Neural cell (in vitro differentiated cells): ENCODE measurements at regions not wholly inside any gene's neighbourhood (a gene's known extent, or its start where the extent isn't known, plus 50 kb on each side); places are given as distances from the start of the nearest gene placed in this dataset.

ENCODE experiments used
- H2AFZ ChIP-seq: fragments of 200-600, 300-800 bp; sonication (generic), shearing (Covaris generic); 2 replicates; pipeline ENCODE4 v1.6.0; 2014; ENCODE audit warnings: low read depth, mild to moderate bottlenecking, antibody characterized with exemption, low read length, moderate library complexity
- H3F3A ChIP-seq: fragments of 200-600 bp; shearing (Covaris generic); 2 replicates; pipeline ENCODE4 v1.6.1; 2016; ENCODE audit warnings: mild to moderate bottlenecking, moderate library complexity, mixed read lengths, antibody characterized with exemption, low read length; ENCODE audit not compliant: insufficient read depth, poor library complexity, severe bottlenecking
- H3K27ac ChIP-seq: fragments of 200-600, 300-800 bp; sonication (generic), shearing (Covaris generic); 2 replicates; pipeline ENCODE4 v1.5.1; 2014; ENCODE audit warnings: mild to moderate bottlenecking, low read length, moderate library complexity
- H3K27me3 ChIP-seq: fragments of 300-800, 200-600 bp; sonication (generic), shearing (Covaris generic); 2 replicates; pipeline ENCODE4 v1.6.0; 2014; ENCODE audit warnings: mild to moderate bottlenecking, low read depth, low read length, moderate library complexity; ENCODE audit not compliant: insufficient read depth
- H3K36me3 ChIP-seq: fragments of 300-800, 200-600 bp; sonication (generic), shearing (Covaris generic); 2 replicates; pipeline ENCODE4 v1.5.1; 2014; ENCODE audit warnings: mild to moderate bottlenecking, antibody characterized with exemption, low read length, moderate library complexity; ENCODE audit not compliant: insufficient read depth
- H3K4me2 ChIP-seq: fragments of 300-800, 200-600 bp; sonication (generic), shearing (Covaris generic); 2 replicates; pipeline ENCODE4 v1.6.0; 2014; ENCODE audit warnings: mild to moderate bottlenecking, low read length
- H3K4me3 ChIP-seq: fragments of 300-800, 200-600 bp; sonication (generic), shearing (Covaris generic); 2 replicates; pipeline ENCODE4 v1.5.1; 2014; ENCODE audit warnings: mild to moderate bottlenecking, low read length, moderate library complexity
- H3K79me2 ChIP-seq: fragments of 200-600 bp; shearing (Covaris generic); replicated peaks from 2 replicates; pipeline ENCODE4 v1.6.0; 2014; ENCODE audit warnings: mild to moderate bottlenecking, low read length, moderate library complexity; ENCODE audit not compliant: insufficient read depth
- H3K9ac ChIP-seq: fragments of 300-800, 200-600 bp; sonication (generic), shearing (Covaris generic); 2 replicates; pipeline ENCODE4 v1.6.1; 2016; ENCODE audit warnings: mild to moderate bottlenecking, low read length, mixed read lengths
- H3K9me2 ChIP-seq: fragments of 200-600 bp; shearing (Covaris generic); 2 replicates; pipeline ENCODE4 v1.6.1; 2016; ENCODE audit warnings: mild to moderate bottlenecking, low read length, mixed read lengths; ENCODE audit not compliant: insufficient read depth
- H3K9me3 ChIP-seq: fragments of 200-600, 300-800 bp; sonication (generic), shearing (Covaris generic); 2 replicates; pipeline ENCODE4 v1.6.1; 2016; ENCODE audit warnings: mild to moderate bottlenecking, mixed run types, low read length, moderate library complexity, mixed read lengths
- H4K20me1 ChIP-seq: fragments of 200-600 bp; shearing (Covaris generic); 2 replicates; pipeline ENCODE4 v1.6.1; 2016; ENCODE audit warnings: mild to moderate bottlenecking, mixed run types; ENCODE audit not compliant: insufficient read depth
- EP300 ChIP-seq: fragments of 450-650 bp; conservative IDR thresholded peaks from 2 replicates; pipeline ENCODE4 v1.6.1; 2014; ENCODE audit warnings: antibody characterized with exemption, mild to moderate bottlenecking, moderate library complexity; ENCODE audit not compliant: poor library complexity, severe bottlenecking
- EZH2 ChIP-seq: fragments of 200-600, 300-800 bp; shearing (Covaris generic), sonication (generic); IDR thresholded peaks from 2 replicates; pipeline ENCODE4 v1.6.1; 2014; ENCODE audit warnings: antibody characterized with exemption, low read length, borderline replicate concordance, mild to moderate bottlenecking; ENCODE audit not compliant: insufficient read depth, poor library complexity, severe bottlenecking
- MXI1 ChIP-seq: fragments of 450-650 bp; conservative IDR thresholded peaks from 2 replicates; pipeline ENCODE4 v1.6.1; 2014; ENCODE audit warnings: antibody characterized with exemption, mild to moderate bottlenecking; ENCODE audit not compliant: poor library complexity, severe bottlenecking
- POLR2AphosphoS5 ChIP-seq: IDR thresholded peaks from 2 replicates; pipeline ENCODE4 v1.6.1; 2012
- RAD21 ChIP-seq: fragments of 450-650 bp; conservative IDR thresholded peaks from 2 replicates; pipeline ENCODE4 v1.6.1; 2014; ENCODE audit warnings: antibody characterized with exemption, mild to moderate bottlenecking, moderate library complexity
- SMC3 ChIP-seq: fragments of 450-650 bp; conservative IDR thresholded peaks from 2 replicates; pipeline ENCODE4 v1.6.1; 2014; ENCODE audit warnings: antibody characterized with exemption, mild to moderate bottlenecking, moderate library complexity; ENCODE audit not compliant: poor library complexity
- TAF1 ChIP-seq: IDR thresholded peaks from 2 replicates; pipeline ENCODE4 v1.6.1; 2012; ENCODE audit warnings: low read depth
- TF ChIP-seq, protein P1 (sequence below): IDR thresholded peaks from 2 replicates; pipeline ENCODE4 v1.6.1; 2012; ENCODE audit warnings: borderline replicate concordance
- TF ChIP-seq, protein P2 (sequence below): fragments of 450-650 bp; IDR thresholded peaks from 2 replicates; pipeline ENCODE4 v1.5.1; 2014; ENCODE audit warnings: antibody characterized with exemption, mild to moderate bottlenecking, moderate library complexity; ENCODE audit not compliant: poor library complexity, severe bottlenecking

DNA sequence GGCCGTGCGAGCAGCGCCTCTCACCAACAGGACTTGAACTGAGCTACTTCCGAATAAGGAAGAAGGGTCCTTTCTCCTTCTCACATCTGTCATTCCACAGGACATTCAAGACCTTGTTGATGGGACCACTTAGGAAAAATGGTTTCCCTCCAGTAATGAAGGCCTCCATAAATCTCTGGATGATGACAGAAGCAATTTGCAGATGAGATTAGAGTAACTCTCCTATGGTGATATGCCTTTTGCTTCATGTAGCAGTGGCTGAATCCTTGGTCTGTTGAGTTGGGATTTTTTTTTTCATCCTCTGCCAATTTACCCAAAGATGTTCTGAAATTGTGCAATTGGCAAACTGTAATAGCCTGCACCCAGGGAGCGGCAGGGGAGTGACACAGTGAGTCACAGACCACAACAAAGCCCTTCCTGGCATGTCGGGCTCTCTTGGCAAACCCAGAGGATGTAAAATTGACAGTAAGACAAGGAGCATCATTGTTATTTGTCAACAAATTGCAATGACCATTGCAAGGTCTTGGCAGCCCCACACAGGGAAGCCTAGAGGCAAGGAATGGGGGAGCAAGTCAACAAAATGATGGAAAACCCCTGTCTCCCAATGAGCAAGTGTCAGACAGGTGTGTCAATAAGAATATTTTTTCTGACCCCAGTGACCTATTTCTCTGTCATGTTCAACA, 275.9 kb downstream of the ACTL7B start:
- Histone ChIP-seq H3K4me2 (no peak overlapping the region), H3K9me2 (no peaks in the 10 kb centered on the region), H3K27me3 (no peaks in the 10 kb centered on the region), H3K27ac (no peak overlapping the region), H2AFZ (no peak overlapping the region), H3K9ac (no peak overlapping the region), H3K79me2 (no peaks in the 10 kb centered on the region), H3K36me3 (no peaks in the 10 kb centered on the region), H3K9me3 (no peaks in the 10 kb centered on the region), H4K20me1 (no peaks in the 10 kb centered on the region), H3K4me3 (no peak overlapping the region), H3F3A (no peaks in the 10 kb centered on the region)
- TF ChIP-seq, protein P1, sequence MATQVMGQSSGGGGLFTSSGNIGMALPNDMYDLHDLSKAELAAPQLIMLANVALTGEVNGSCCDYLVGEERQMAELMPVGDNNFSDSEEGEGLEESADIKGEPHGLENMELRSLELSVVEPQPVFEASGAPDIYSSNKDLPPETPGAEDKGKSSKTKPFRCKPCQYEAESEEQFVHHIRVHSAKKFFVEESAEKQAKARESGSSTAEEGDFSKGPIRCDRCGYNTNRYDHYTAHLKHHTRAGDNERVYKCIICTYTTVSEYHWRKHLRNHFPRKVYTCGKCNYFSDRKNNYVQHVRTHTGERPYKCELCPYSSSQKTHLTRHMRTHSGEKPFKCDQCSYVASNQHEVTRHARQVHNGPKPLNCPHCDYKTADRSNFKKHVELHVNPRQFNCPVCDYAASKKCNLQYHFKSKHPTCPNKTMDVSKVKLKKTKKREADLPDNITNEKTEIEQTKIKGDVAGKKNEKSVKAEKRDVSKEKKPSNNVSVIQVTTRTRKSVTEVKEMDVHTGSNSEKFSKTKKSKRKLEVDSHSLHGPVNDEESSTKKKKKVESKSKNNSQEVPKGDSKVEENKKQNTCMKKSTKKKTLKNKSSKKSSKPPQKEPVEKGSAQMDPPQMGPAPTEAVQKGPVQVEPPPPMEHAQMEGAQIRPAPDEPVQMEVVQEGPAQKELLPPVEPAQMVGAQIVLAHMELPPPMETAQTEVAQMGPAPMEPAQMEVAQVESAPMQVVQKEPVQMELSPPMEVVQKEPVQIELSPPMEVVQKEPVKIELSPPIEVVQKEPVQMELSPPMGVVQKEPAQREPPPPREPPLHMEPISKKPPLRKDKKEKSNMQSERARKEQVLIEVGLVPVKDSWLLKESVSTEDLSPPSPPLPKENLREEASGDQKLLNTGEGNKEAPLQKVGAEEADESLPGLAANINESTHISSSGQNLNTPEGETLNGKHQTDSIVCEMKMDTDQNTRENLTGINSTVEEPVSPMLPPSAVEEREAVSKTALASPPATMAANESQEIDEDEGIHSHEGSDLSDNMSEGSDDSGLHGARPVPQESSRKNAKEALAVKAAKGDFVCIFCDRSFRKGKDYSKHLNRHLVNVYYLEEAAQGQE, result no peak

DNA sequence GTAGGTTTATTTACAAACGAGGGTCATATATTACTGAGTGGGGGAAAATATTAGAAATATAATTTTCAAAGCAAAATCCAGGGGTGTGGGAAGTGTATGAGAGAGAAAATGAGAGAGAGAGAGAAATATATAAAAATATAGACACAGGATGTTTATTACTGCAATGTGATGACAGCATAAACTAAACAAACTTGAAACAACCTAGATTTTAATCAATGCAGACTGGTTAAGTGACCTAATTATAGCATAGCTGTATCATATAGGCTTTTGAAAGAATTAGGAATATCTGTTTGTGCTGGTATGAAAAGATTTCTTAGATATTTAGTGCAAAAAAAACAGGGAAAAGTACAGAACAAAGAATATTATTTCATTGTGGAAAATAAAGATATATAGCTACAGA, 280.5 kb downstream of the ACTL7B start:
- no peaks in the 10 kb centered on the region for H3K79me2 ChIP-seq
- no peak for TF ChIP-seq POLR2AphosphoS5
- TF ChIP-seq TAF1, result no peak
- TF ChIP-seq, protein P2, sequence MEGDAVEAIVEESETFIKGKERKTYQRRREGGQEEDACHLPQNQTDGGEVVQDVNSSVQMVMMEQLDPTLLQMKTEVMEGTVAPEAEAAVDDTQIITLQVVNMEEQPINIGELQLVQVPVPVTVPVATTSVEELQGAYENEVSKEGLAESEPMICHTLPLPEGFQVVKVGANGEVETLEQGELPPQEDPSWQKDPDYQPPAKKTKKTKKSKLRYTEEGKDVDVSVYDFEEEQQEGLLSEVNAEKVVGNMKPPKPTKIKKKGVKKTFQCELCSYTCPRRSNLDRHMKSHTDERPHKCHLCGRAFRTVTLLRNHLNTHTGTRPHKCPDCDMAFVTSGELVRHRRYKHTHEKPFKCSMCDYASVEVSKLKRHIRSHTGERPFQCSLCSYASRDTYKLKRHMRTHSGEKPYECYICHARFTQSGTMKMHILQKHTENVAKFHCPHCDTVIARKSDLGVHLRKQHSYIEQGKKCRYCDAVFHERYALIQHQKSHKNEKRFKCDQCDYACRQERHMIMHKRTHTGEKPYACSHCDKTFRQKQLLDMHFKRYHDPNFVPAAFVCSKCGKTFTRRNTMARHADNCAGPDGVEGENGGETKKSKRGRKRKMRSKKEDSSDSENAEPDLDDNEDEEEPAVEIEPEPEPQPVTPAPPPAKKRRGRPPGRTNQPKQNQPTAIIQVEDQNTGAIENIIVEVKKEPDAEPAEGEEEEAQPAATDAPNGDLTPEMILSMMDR, result no peak
- TF ChIP-seq, protein P1, result no peak
- TF ChIP-seq EZH2, result no peak
- no peak for TF ChIP-seq SMC3
- no peak for TF ChIP-seq EP300
- no peak for TF ChIP-seq RAD21
- no peak for TF ChIP-seq MXI1
- H3K27me3 ChIP-seq, result no peaks in the 10 kb centered on the region

More for the DNA sequence above, 280.5 kb downstream of the ACTL7B start:
- Histone ChIP-seq H3K4me2 (no peak overlapping the region), H3K9ac (no peak overlapping the region), H2AFZ (no peak overlapping the region), H3K27ac (no peak overlapping the region), H3K36me3 (no peaks in the 10 kb centered on the region), H3K4me3 (no peak overlapping the region), H3F3A (no peaks in the 10 kb centered on the region), H3K9me3 (no peaks in the 10 kb centered on the region), H3K9me2 (no peaks in the 10 kb centered on the region), H4K20me1 (no peaks in the 10 kb centered on the region)
